ENCODE measurements at regions not wholly inside any gene's neighbourhood (a gene's known extent, or its start where the extent isn't known, plus 50 kb on each side); places are given as distances from the start of the nearest gene placed in this dataset.

- H3K27ac Mint-ChIP-seq = no peak overlapping the region
- H3K4me3 Mint-ChIP-seq = no peak overlapping the region
- H3K27me3 Mint-ChIP-seq = no peaks in the 10 kb centered on the region
- ATAC-seq (replicated peaks) = no peak
- H3K36me3 Mint-ChIP-seq (ENCODE audit: insufficient read depth) = no peaks in the 10 kb centered on the region
- no peak for DNase-seq
- H3K9me3 Mint-ChIP-seq = no peaks in the 10 kb centered on the region
- peaks cover 1 to 8% of the 10 kb centered on the region in 2 donors for H3K4me1 Mint-ChIP-seq (ENCODE audit: low read depth in 2 of 2)
Observed at GRCh38 chr1:235045921-235046601, 82.6 kb downstream of the TOMM20 start.

GRCh38 chr1:235045034-235045690 is 83.5 kb downstream of the TOMM20 start:
- peaks cover 5 to 11% of the 10 kb centered on the region in 2 donors for H3K4me1 Mint-ChIP-seq (ENCODE audit: low read depth in 2 of 2)
- ATAC-seq (replicated peaks) = no peak
- no peaks in the 10 kb centered on the region for H3K9me3 Mint-ChIP-seq
- H3K27me3 Mint-ChIP-seq = no peaks in the 10 kb centered on the region
- H3K27ac Mint-ChIP-seq = peak overlapping the region in 1 of 2 donors; percentile 44
- no peaks in the 10 kb centered on the region for H3K36me3 Mint-ChIP-seq (ENCODE audit: insufficient read depth)
- no peak overlapping the region for H3K4me3 Mint-ChIP-seq
- no peak for DNase-seq

DNA sequence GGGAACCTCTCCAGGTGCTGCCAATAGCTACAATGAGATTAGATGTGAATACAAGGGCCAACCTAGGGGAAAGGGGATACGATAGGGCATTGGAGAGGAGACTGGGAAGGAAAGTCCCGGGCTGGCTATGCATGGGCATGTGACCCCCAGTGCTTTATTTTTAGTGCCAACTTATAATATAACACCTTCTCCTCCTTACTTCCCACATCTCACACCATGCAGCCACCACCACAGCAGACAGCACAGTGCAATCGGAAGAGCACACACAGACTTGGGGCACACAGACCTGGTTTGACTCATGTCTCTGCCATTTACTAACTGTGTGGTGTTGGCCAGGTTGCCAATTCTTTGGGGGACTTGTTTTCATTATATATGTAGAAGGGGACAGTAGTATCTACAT is 85.4 kb downstream of the TOMM20 start:
- peaks cover 5 to 10% of the 10 kb centered on the region in 2 donors for H3K4me1 Mint-ChIP-seq (ENCODE audit: low read depth in 2 of 2)
- no peaks in the 10 kb centered on the region for H3K36me3 Mint-ChIP-seq (ENCODE audit: insufficient read depth)
- no peaks in the 10 kb centered on the region for H3K27me3 Mint-ChIP-seq
- H3K27ac Mint-ChIP-seq = no peak overlapping the region
- DNase-seq = no peak
- no peak overlapping the region for H3K4me3 Mint-ChIP-seq
- ATAC-seq (replicated peaks) = peak; percentile 85
- H3K9me3 Mint-ChIP-seq = peaks cover 3 to 10% of the 10 kb centered on the region in 2 donors

GRCh38 chr1:235038701-235039100 is 89.9 kb downstream of the TOMM20 start:
- no peaks in the 10 kb centered on the region for H3K27me3 Mint-ChIP-seq
- ATAC-seq (replicated peaks) (no peak), DNase-seq (no peak)
- peaks cover 5 to 8% of the 10 kb centered on the region in 2 donors for H3K4me1 Mint-ChIP-seq (ENCODE audit: low read depth in 2 of 2)
- H3K4me3 Mint-ChIP-seq = no peak overlapping the region
- H3K36me3 Mint-ChIP-seq (ENCODE audit: insufficient read depth) = no peaks in the 10 kb centered on the region
- H3K27ac Mint-ChIP-seq = no peak overlapping the region
- peaks cover 3 to 10% of the 10 kb centered on the region in 2 donors for H3K9me3 Mint-ChIP-seq

DNA sequence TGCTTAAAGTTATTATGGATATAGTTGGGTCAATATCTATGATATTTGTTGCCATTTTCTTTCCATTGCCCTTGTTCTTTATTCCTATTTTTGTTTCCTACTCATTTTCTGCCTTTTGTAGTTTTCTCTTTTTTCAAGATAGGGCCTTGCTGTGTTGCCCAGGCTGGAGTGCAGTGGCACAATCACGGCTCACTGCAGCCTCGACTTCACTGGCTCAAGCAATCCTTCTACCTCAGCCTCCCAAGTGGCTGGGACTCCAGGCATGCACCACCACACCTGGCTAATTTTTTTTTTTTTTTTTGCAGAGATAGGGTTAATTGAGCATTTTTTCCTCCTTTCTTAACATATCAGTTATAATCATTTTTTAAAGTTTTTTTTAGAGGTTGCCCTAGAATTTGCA is 92.7 kb downstream of the TOMM20 start:
- Mint-ChIP-seq H3K4me1 (ENCODE audit: low read depth in 2 of 2) (peaks cover 2 to 6% of the 10 kb centered on the region in 2 donors), H3K9me3 (peaks cover 3 to 10% of the 10 kb centered on the region in 2 donors), H3K4me3 (no peak overlapping the region), H3K27ac (no peak overlapping the region), H3K36me3 (ENCODE audit: insufficient read depth) (no peaks in the 10 kb centered on the region), H3K27me3 (no peaks in the 10 kb centered on the region)
- DNase-seq (no peak), ATAC-seq (replicated peaks) (no peak)

DNA sequence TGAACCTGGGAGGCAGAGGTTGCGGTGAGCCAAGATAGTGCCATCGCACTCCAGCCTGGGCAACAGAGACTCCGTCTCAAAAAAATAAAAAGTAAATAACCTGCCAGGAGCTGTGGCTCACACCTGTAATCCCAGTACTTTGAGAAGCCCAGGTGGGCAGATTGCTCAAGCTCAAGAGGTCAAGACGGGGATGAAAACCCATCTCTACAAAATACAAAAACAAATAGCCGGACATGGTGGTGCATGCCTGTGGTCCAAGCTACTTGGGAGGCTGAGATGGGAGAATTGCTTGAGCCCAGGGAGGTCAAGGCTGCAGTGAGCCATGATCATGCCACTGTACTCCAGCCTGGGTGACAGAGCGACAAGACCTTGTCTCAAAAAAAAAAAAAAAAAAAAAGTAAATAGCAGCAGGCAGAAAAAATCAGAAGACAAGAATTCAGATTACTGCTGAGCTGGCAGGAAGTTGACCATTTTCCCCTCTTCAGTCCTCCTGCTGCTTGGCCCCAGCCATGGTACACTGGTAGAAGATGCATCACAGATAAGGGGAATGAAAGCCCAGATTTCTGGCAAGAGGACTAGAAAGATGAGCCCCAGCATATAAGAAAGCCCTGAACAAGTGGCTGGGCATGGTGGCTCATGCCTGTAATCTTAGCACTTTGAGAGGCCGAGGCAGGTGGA is 97.6 kb downstream of the TOMM20 start:
- no peaks in the 10 kb centered on the region for H3K27me3 Mint-ChIP-seq
- no peak overlapping the region for H3K4me3 Mint-ChIP-seq
- H3K9me3 Mint-ChIP-seq = peaks cover 0 to 4% of the 10 kb centered on the region in 2 donors
- ATAC-seq (replicated peaks) = no peak
- peaks cover 0 to 4% of the 10 kb centered on the region in 2 donors for H3K4me1 Mint-ChIP-seq (ENCODE audit: low read depth in 2 of 2)
- H3K36me3 Mint-ChIP-seq (ENCODE audit: insufficient read depth) = no peaks in the 10 kb centered on the region
- no peak overlapping the region for H3K27ac Mint-ChIP-seq
- DNase-seq = no peak

DNA sequence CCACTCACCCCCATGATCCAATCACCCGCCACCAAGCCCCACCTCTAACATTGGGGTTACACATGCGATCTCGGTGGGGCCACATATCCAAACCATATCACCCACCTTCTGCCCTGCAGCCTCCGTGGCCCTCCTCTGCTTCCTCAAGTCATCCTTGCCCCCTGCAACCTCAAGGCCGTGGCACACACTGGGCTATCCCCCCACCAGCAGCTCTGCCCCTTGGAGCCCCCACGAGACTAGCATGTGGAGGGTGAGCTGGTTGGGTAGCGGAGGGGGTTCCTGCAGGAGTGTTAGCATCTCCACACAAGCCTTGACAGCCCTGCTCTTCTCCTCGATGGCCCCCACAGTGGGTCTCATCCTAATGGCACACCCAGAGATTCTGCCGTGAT is 100.8 kb downstream of the TOMM20 start:
- DNase-seq (no peak), ATAC-seq (replicated peaks) (no peak)
- Mint-ChIP-seq H3K27me3 (no peaks in the 10 kb centered on the region), H3K27ac (peak overlapping the region in 1 of 2 donors; percentile 35), H3K36me3 (ENCODE audit: insufficient read depth) (no peaks in the 10 kb centered on the region), H3K4me3 (no peak overlapping the region), H3K4me1 (ENCODE audit: low read depth in 2 of 2) (peaks cover 0 to 7% of the 10 kb centered on the region in 2 donors), H3K9me3 (peaks cover 0 to 4% of the 10 kb centered on the region in 2 donors)

DNA sequence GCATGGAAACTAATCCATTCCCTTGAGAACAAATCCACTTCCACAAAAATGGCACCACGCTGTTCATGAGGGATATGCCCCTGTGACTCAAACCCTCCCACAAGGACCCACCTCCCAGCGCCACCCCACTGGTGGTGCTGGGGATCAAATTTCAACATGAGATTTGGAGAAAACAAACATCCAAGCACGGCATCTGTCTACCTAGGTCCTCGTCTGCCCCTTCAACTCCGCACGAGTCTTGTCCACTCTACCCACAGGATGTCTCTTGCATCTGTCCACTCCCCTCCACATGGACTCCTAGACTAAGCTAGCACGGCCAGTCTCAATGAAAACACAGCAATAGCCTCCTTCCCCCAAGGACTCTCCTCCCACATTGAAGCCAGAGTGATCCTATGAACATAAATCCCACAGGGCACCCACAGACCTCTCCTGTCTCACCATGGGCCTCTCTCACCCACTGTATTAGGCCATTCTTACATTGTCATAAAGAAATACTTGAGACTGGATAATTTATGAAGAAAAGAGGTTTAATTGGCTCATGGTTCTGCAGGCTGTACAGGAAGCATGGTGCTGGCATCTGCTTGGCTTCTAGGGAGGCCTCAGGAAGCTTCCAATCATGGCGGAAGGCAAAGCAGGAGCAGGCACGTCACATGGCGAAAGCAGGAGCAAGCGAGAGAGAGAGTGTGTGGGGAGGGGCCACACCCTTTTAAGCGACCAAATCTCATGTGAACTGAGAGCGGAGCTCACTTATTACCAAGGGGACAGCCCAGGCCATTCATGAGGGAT is 101.4 kb downstream of the TOMM20 start:
- no peaks in the 10 kb centered on the region for H3K27me3 Mint-ChIP-seq
- DNase-seq = no peak
- H3K27ac Mint-ChIP-seq = no peak overlapping the region
- no peaks in the 10 kb centered on the region for H3K36me3 Mint-ChIP-seq (ENCODE audit: insufficient read depth)
- no peak for ATAC-seq (replicated peaks)
- peaks cover 0 to 7% of the 10 kb centered on the region in 2 donors for H3K4me1 Mint-ChIP-seq (ENCODE audit: low read depth in 2 of 2)
- H3K9me3 Mint-ChIP-seq = peaks cover 0 to 4% of the 10 kb centered on the region in 2 donors
- H3K4me3 Mint-ChIP-seq = no peak overlapping the region

DNA sequence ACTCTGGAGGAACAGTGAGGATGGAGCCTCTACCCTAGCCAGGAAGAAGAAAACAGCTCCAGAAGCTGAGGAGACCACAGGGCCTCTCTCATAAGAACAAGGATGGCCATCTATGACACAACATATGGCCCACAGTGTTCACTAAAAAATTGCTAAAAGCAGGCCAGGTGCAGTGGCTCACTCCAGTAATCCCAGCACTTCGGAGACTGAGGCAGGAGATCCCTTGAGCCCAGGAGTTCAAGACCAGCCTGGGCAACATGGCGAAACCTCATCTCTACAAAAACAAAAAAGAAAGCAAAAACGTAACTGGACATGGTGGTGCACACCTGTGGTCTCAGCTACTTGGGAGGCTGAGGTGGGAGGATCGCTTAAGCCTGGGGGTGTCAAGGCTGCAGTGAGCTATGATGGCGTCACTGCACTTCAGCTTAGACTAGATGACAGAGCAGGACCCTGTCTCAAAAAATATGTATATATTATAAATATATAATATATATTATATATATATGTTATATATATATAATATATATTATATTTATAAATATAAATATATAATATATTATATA is 103.1 kb downstream of the TOMM20 start:
- ATAC-seq (replicated peaks) = no peak
- H3K4me3 Mint-ChIP-seq = no peak overlapping the region
- H3K4me1 Mint-ChIP-seq (ENCODE audit: low read depth in 2 of 2) = peaks cover 2 to 3% of the 10 kb centered on the region in 2 donors
- no peaks in the 10 kb centered on the region for H3K27me3 Mint-ChIP-seq
- DNase-seq = no peak
- peaks cover 3% of the 10 kb centered on the region for H3K36me3 Mint-ChIP-seq (ENCODE audit: insufficient read depth)
- no peak overlapping the region for H3K27ac Mint-ChIP-seq
- peaks cover 0 to 4% of the 10 kb centered on the region in 2 donors for H3K9me3 Mint-ChIP-seq

- H3K27me3 Mint-ChIP-seq = no peaks in the 10 kb centered on the region
- peaks cover 0 to 4% of the 10 kb centered on the region in 2 donors for H3K9me3 Mint-ChIP-seq
Observed at GRCh38 chr1:235024711-235025421, 103.8 kb downstream of the TOMM20 start.

GRCh38 chr1:235023711-235024439 is 104.8 kb downstream of the TOMM20 start:
- Mint-ChIP-seq H3K36me3 (ENCODE audit: insufficient read depth) (peaks cover 3% of the 10 kb centered on the region), H3K9me3 (peaks cover 0 to 4% of the 10 kb centered on the region in 2 donors), H3K4me1 (ENCODE audit: low read depth in 2 of 2) (peaks cover 2 to 3% of the 10 kb centered on the region in 2 donors), H3K27ac (no peak overlapping the region), H3K4me3 (no peak overlapping the region), H3K27me3 (no peaks in the 10 kb centered on the region)
- ATAC-seq (replicated peaks) (no peak), DNase-seq (no peak)

More at GRCh38 chr1:235024711-235025421, 103.8 kb downstream of the TOMM20 start:
- no peak for DNase-seq
- Mint-ChIP-seq H3K27ac (no peak overlapping the region), H3K36me3 (ENCODE audit: insufficient read depth) (peaks cover 3% of the 10 kb centered on the region), H3K4me1 (ENCODE audit: low read depth in 2 of 2) (peaks cover 2 to 3% of the 10 kb centered on the region in 2 donors), H3K4me3 (no peak overlapping the region)
- ATAC-seq (replicated peaks) = no peak

Measured in effector memory CD8-positive, alpha-beta T cell (primary cell).